GM23338 (cell line): ENCODE measurements at regions not wholly inside any gene's neighbourhood (a gene's known extent, or its start where the extent isn't known, plus 50 kb on each side); places are given as distances from the start of the nearest gene placed in this dataset.

ENCODE experiments used
- ATAC-seq: fragments of 200-7000 bp; cut with Tn5 transposase; 3 replicates; pipeline ENCODE4 v1.9.1; 2020
- DNase-seq: peaks from one replicate; pipeline ENCODE4 v3.0.0-alpha.2; 2015; ENCODE audit warnings: low spot score
- H2AFZ ChIP-seq: fragments of 200-600 bp; sonication (generic); 2 replicates; pipeline ENCODE4 v1.8.0; 2016; ENCODE audit warnings: antibody characterized with exemption, mild to moderate bottlenecking, moderate library complexity
- H3F3A ChIP-seq: fragments of 200-600 bp; sonication (generic); replicated peaks from 2 replicates; pipeline ENCODE4 v1.8.0; 2017; ENCODE audit warnings: antibody characterized with exemption, mixed run types, low read depth
- H3K27ac ChIP-seq: fragments of 200-600 bp; sonication (generic); 2 replicates; pipeline ENCODE4 v1.6.1; 2016; ENCODE audit warnings: low read depth
- H3K27me3 ChIP-seq: fragments of 200-600 bp; sonication (generic); 2 replicates; pipeline ENCODE4 v1.8.0; 2016; ENCODE audit warnings: mild to moderate bottlenecking, mixed run types, moderate library complexity; ENCODE audit not compliant: insufficient read depth
- H3K36me3 ChIP-seq: fragments of 200-600 bp; sonication (generic); 2 replicates; pipeline ENCODE4 v1.8.0; 2016; ENCODE audit warnings: mild to moderate bottlenecking; ENCODE audit not compliant: insufficient read depth
- H3K4me1 ChIP-seq: fragments of 200-600 bp; sonication (generic); 2 replicates; pipeline ENCODE4 v1.8.0; 2016; ENCODE audit warnings: mild to moderate bottlenecking, moderate library complexity; ENCODE audit not compliant: insufficient read depth
- H3K4me2 ChIP-seq: fragments of 200-600 bp; sonication (generic); 2 replicates; pipeline ENCODE4 v1.7.1; 2017; ENCODE audit warnings: mixed run types
- H3K4me3 ChIP-seq: fragments of 200-600 bp; sonication (generic); 2 replicates; pipeline ENCODE4 v1.6.1; 2016; ENCODE audit warnings: mixed run types
- H3K79me2 ChIP-seq: fragments of 200-600 bp; sonication (generic); replicated peaks from 2 replicates; pipeline ENCODE4 v1.8.0; 2017; ENCODE audit warnings: mild to moderate bottlenecking; ENCODE audit not compliant: insufficient read depth
- H3K9me2 ChIP-seq: fragments of 200-600 bp; sonication (generic); 2 replicates; pipeline ENCODE4 v1.8.0; 2017; ENCODE audit not compliant: insufficient read depth
- H4K20me1 ChIP-seq: fragments of 200-600 bp; sonication (generic); replicated peaks from 2 replicates; pipeline ENCODE4 v1.8.0; 2017; ENCODE audit warnings: mild to moderate bottlenecking; ENCODE audit not compliant: insufficient read depth
- H3K27ac Mint-ChIP-seq: 2 replicates; pipeline ENCODE4 v1.8.0; 2020; ENCODE audit warnings: inconsistent platforms, mild to moderate bottlenecking, moderate library complexity, mixed read lengths
- H3K27me3 Mint-ChIP-seq: 3 replicates; pipeline ENCODE4 v1.8.0; 2022; ENCODE audit warnings: low read depth, mild to moderate bottlenecking, moderate library complexity, mixed read lengths, inconsistent platforms; ENCODE audit not compliant: insufficient read depth, poor library complexity
- H3K36me3 Mint-ChIP-seq: 3 replicates; pipeline ENCODE4 v1.8.0; 2021; ENCODE audit warnings: low read depth, mild to moderate bottlenecking, inconsistent platforms, moderate library complexity, mixed read lengths
- H3K4me1 Mint-ChIP-seq: 3 replicates; pipeline ENCODE4 v1.8.0; 2020; ENCODE audit warnings: mild to moderate bottlenecking, inconsistent platforms, mixed read lengths
- H3K4me3 Mint-ChIP-seq: 3 replicates; pipeline ENCODE4 v1.8.0; 2021; ENCODE audit warnings: moderate library complexity, mild to moderate bottlenecking, inconsistent platforms, mixed read lengths
- H3K9me3 Mint-ChIP-seq: 3 replicates; pipeline ENCODE4 v1.8.0; 2020; ENCODE audit warnings: moderate library complexity, mild to moderate bottlenecking, inconsistent platforms, mixed read lengths
- EZH2phosphoT487 ChIP-seq: fragments of 200-600 bp; sonication (generic); IDR thresholded peaks from one replicate; pipeline ENCODE4 v1.8.1; 2018; ENCODE audit warnings: antibody characterized with exemption; ENCODE audit not compliant: unreplicated experiment
- JUNB ChIP-seq: IDR thresholded peaks from one replicate; pipeline ENCODE4 v1.6.1; 2016; ENCODE audit warnings: antibody characterized with exemption; ENCODE audit not compliant: unreplicated experiment
- NANOG ChIP-seq: IDR thresholded peaks from 2 replicates; pipeline ENCODE4 v1.6.1; 2016; ENCODE audit warnings: antibody characterized with exemption, borderline replicate concordance
- POLR2AphosphoS5 ChIP-seq: IDR thresholded peaks from 2 replicates; pipeline ENCODE4 v1.6.1; 2016; ENCODE audit warnings: antibody characterized with exemption, low read depth
- STAT1 ChIP-seq: IDR thresholded peaks from one replicate; pipeline ENCODE4 v1.6.1; 2016; ENCODE audit warnings: antibody characterized with exemption; ENCODE audit not compliant: unreplicated experiment
- ZNF114 ChIP-seq: fragments of 250-450 bp; sonication (Bioruptor Pico); IDR thresholded peaks from 2 replicates; pipeline ENCODE4 v1.5.0; 2020; ENCODE audit warnings: mild to moderate bottlenecking, moderate library complexity
- TF ChIP-seq, protein P1 (sequence below): fragments of 250-450 bp; sonication (Bioruptor Pico); IDR thresholded peaks from 2 replicates; pipeline ENCODE4 v1.5.0; 2020; ENCODE audit warnings: mild to moderate bottlenecking, moderate library complexity
- TF ChIP-seq, protein P2 (sequence below): IDR thresholded peaks from 2 replicates; pipeline ENCODE4 v1.6.1; 2016; ENCODE audit warnings: antibody characterized with exemption
- TF ChIP-seq, protein P3 (sequence below), 2 experiments: fragments of 200-600 bp in 1 of 2; sonication (generic) in 1 of 2; conservative IDR thresholded peaks; 2 replicates each; pipeline versions ENCODE4 v1.5.1 to v1.6.1; 2016 to 2017; ENCODE audit warnings: antibody characterized with exemption in 2 of 2, low read depth in 2 of 2, mild to moderate bottlenecking in 2 of 2, moderate library complexity in 1 of 2

DNA sequence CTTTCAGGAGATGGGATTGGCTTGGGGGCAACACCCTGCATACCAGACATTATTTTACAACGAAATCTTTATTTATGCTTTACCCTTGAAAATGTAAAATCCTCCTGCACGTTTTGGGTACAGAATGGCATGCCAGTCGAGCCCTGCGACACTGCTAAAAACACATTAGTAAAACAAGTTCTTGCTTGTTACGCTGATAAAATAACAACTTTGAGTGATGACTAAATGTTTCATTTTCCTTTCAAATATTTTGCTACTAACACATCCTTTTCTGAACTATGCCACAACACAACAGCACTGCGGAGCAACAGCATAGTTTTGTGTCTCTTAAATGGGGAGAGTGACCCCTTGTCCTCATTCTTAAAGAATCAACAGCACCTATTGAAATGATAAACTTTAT lies 76.0 kb upstream of the SEMA3D start:
- no peak for DNase-seq
- Histone ChIP-seq H3K79me2 (no peaks in the 10 kb centered on the region), H3K4me3 (no peak overlapping the region), H3F3A (no peaks in the 10 kb centered on the region), H3K9me2 (no peaks in the 10 kb centered on the region), H3K36me3 (no peaks in the 10 kb centered on the region), H3K27ac (no peak overlapping the region), H2AFZ (no peak overlapping the region), H3K4me1 (peaks cover 5% of the 10 kb centered on the region), H3K27me3 (no peaks in the 10 kb centered on the region), H4K20me1 (no peaks in the 10 kb centered on the region), H3K4me2 (no peak overlapping the region)
- Mint-ChIP-seq H3K27ac (peak overlapping the region; percentile 87), H3K4me3 (no peak overlapping the region), H3K27me3 (no peaks in the 10 kb centered on the region), H3K9me3 (no peaks in the 10 kb centered on the region), H3K4me1 (peaks cover 13% of the 10 kb centered on the region), H3K36me3 (no peaks in the 10 kb centered on the region)
- no peak for ATAC-seq
- TF ChIP-seq NANOG (no peak), JUNB (no peak), ZNF114 (no peak), STAT1 (no peak), POLR2AphosphoS5 (no peak), EZH2phosphoT487 (no peak)
- TF ChIP-seq, protein P1, sequence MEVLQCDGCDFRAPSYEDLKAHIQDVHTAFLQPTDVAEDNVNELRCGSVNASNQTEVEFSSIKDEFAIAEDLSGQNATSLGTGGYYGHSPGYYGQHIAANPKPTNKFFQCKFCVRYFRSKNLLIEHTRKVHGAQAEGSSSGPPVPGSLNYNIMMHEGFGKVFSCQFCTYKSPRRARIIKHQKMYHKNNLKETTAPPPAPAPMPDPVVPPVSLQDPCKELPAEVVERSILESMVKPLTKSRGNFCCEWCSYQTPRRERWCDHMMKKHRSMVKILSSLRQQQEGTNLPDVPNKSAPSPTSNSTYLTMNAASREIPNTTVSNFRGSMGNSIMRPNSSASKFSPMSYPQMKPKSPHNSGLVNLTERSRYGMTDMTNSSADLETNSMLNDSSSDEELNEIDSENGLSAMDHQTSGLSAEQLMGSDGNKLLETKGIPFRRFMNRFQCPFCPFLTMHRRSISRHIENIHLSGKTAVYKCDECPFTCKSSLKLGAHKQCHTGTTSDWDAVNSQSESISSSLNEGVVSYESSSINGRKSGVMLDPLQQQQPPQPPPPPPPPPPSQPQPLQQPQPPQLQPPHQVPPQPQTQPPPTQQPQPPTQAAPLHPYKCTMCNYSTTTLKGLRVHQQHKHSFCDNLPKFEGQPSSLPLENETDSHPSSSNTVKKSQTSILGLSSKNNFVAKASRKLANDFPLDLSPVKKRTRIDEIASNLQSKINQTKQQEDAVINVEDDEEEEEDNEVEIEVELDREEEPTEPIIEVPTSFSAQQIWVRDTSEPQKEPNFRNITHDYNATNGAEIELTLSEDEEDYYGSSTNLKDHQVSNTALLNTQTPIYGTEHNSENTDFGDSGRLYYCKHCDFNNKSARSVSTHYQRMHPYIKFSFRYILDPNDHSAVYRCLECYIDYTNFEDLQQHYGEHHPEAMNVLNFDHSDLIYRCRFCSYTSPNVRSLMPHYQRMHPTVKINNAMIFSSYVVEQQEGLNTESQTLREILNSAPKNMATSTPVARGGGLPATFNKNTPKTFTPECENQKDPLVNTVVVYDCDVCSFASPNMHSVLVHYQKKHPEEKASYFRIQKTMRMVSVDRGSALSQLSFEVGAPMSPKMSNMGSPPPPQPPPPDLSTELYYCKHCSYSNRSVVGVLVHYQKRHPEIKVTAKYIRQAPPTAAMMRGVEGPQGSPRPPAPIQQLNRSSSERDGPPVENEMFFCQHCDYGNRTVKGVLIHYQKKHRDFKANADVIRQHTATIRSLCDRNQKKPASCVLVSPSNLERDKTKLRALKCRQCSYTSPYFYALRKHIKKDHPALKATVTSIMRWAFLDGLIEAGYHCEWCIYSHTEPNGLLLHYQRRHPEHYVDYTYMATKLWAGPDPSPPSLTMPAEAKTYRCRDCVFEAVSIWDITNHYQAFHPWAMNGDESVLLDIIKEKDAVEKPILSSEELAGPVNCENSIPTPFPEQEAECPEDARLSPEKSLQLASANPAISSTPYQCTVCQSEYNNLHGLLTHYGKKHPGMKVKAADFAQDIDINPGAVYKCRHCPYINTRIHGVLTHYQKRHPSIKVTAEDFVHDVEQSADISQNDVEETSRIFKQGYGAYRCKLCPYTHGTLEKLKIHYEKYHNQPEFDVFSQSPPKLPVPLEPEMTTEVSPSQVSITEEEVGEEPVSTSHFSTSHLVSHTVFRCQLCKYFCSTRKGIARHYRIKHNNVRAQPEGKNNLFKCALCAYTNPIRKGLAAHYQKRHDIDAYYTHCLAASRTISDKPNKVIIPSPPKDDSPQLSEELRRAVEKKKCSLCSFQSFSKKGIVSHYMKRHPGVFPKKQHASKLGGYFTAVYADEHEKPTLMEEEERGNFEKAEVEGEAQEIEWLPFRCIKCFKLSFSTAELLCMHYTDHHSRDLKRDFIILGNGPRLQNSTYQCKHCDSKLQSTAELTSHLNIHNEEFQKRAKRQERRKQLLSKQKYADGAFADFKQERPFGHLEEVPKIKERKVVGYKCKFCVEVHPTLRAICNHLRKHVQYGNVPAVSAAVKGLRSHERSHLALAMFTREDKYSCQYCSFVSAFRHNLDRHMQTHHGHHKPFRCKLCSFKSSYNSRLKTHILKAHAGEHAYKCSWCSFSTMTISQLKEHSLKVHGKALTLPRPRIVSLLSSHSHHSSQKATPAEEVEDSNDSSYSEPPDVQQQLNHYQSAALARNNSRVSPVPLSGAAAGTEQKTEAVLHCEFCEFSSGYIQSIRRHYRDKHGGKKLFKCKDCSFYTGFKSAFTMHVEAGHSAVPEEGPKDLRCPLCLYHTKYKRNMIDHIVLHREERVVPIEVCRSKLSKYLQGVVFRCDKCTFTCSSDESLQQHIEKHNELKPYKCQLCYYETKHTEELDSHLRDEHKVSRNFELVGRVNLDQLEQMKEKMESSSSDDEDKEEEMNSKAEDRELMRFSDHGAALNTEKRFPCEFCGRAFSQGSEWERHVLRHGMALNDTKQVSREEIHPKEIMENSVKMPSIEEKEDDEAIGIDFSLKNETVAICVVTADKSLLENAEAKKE, result no peak
- TF ChIP-seq, protein P2, sequence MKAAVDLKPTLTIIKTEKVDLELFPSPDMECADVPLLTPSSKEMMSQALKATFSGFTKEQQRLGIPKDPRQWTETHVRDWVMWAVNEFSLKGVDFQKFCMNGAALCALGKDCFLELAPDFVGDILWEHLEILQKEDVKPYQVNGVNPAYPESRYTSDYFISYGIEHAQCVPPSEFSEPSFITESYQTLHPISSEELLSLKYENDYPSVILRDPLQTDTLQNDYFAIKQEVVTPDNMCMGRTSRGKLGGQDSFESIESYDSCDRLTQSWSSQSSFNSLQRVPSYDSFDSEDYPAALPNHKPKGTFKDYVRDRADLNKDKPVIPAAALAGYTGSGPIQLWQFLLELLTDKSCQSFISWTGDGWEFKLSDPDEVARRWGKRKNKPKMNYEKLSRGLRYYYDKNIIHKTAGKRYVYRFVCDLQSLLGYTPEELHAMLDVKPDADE, result no peak
- TF ChIP-seq, protein P3, sequence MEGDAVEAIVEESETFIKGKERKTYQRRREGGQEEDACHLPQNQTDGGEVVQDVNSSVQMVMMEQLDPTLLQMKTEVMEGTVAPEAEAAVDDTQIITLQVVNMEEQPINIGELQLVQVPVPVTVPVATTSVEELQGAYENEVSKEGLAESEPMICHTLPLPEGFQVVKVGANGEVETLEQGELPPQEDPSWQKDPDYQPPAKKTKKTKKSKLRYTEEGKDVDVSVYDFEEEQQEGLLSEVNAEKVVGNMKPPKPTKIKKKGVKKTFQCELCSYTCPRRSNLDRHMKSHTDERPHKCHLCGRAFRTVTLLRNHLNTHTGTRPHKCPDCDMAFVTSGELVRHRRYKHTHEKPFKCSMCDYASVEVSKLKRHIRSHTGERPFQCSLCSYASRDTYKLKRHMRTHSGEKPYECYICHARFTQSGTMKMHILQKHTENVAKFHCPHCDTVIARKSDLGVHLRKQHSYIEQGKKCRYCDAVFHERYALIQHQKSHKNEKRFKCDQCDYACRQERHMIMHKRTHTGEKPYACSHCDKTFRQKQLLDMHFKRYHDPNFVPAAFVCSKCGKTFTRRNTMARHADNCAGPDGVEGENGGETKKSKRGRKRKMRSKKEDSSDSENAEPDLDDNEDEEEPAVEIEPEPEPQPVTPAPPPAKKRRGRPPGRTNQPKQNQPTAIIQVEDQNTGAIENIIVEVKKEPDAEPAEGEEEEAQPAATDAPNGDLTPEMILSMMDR (conservative IDR thresholded peaks at IDR 0.05; ENCODE audit: low read depth in 2 of 2), result no peak
